AG08395 (cell line): ENCODE measurements at regions not wholly inside any gene's neighbourhood (a gene's known extent, or its start where the extent isn't known, plus 50 kb on each side); places are given as distances from the start of the nearest gene placed in this dataset.
"Not testable (repeated sequence)": the region's sequence is repeated elsewhere in the genome, so short reads cannot be mapped to it uniquely, and the experiment has no call there.

Experiments
- DNase-seq: peaks from one replicate; pipeline ENCODE4 v3.0.0; 2012; ENCODE audit warnings: mixed read lengths, low spot score

DNA sequence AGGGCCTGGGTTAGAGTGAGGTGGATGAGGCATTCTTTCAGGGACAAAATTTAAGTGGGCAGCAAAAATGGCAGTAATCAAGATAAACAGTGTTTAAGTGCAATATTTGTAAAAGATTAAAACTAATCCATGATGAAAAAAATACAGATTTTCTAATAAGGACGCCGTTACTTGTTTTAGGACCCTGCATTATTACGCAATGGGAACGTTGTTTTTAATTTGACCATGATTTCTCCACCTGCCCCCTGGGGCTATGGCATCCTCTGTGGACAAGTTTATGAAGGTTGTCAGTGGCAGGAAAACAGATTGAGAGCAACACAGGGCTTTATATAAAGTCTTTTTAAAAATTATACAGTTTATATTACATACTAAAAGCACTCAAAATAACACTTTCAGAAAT lies 380.6 kb upstream of the PHF14 start:
- no peak for DNase-seq

DNA sequence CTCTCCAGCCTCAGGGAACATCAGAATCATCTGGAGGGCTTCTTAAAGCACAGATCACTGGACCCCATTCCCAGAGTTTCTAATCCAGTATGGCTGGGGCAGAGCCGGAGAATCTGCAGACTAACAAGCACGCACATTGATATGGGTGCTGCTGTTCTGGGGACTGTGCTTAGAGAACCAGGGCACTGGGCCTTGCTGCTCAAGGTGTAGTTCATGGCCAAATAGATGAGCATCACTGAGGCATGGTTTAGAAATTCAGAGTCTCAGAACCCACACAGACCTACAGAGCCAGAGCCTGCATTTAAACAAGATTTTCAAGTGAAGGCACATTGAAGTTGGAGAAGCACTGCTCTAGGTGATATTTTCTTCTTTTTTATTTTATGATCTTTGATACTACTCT lies 376.8 kb upstream of the PHF14 start:
- DNase-seq, result no peak

DNA sequence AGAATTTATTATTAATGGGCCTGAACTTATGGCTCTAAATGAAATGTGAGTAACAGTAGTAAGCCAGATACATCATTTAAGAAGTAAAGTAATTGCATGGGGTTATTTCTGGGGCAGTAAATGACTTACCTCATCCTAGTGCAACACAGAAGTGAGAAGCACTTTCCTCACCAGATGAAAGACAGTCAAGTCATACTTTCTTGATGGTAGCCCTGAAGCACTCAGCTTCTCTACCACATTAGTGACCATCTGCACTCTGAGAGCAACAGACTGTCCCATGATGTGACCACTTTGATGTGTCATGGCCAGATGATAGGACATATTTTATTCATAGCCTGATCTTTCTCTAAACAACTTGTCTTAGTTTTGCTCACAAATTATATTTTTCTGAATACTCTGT lies 369.5 kb upstream of the PHF14 start:
- no peak for DNase-seq

DNA sequence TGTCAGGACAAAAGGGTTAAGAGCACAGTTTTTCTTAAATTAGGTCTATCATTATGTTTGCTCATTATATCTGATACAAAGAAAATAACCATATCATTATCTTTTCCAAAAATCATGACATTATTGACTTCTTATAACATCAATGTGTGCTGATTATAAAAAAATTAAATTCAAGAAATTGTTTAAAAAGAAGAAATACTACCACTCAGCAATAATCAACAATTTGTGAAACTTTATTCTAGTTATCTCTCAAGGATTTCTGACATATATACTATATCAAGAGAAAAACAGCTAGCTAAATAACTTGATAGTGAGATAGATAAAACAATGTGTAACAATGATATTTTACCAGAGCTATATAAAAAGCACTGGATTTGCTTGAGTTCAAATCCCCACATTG lies 360.7 kb upstream of the PHF14 start:
- DNase-seq, result no peak

DNA sequence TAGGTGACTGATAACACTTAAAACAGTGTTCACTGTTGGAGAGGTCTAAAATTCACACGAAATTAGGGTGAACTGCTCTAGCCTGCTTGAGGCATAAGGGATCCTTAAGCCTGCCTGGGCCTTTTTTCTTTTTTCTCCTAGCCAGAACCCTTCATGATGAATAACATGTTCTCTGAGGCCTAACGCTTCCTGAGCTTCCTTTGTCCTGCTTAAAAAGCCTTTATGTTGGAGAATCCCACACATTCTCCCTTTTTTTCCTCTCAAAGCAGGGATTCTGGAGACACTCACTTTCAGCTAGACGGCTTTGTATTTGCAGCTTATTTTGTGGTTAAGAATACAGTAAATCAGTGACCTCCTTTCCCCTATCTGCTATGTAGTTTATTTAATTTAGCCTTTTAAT lies 354.7 kb upstream of the PHF14 start:
- no peak for DNase-seq

DNA sequence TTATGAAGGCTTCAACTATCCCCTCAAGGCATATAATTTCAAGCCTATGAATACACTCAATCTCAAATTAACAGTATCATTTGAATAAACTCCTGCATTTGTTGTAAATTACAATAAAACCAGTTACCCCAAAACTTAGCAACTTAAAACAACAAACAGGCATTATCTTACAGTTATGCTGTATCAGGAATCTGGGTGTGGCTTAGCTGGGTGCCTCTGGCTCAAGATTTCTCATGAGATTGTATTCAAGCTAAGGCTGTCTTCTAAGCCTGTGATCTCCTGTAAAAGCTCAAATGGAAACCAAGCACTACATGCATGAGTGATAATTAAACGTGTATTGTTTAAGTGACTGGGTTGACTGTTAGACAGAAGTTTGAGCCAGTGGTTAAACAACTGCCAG lies 341.0 kb upstream of the PHF14 start:
- no peak for DNase-seq

DNA sequence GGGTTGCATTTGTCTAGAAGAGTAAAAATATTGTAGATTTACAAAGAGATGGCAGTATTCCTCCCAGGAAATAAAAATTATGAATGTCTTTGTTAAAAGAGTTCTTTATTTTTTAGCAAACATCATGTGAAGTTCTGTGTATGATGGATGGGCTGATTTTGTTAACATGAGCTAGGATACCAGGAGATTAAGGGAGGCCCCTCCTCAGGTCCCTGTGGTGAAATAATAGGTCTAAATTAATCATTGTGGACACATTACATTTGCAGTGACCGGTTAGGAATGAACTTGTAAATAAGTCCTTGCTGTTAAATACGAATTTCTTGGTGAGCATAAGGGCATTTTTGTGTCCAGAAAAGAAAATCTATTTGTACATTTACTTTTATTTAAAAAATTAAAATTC lies 339.4 kb upstream of the PHF14 start:
- no peak for DNase-seq

DNA sequence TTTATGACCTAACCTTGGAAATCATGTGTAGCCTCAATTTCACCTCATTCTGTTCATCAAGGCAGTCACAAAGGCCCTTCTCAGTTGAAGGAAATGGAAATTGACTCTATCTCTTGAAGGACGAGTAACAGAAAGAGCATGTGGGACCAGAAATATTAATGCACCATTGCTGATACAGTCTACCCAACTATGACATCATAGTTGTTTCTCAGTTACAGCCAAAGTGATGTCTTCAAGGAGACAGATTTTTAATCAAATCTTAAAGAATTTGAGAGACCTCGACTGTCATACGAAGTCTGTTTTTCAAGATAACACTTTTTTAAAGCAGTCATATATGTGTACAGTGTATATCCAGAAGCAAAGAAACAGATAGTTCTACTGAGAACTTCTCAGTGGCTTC lies 335.7 kb upstream of the PHF14 start:
- DNase-seq, result no peak

DNA sequence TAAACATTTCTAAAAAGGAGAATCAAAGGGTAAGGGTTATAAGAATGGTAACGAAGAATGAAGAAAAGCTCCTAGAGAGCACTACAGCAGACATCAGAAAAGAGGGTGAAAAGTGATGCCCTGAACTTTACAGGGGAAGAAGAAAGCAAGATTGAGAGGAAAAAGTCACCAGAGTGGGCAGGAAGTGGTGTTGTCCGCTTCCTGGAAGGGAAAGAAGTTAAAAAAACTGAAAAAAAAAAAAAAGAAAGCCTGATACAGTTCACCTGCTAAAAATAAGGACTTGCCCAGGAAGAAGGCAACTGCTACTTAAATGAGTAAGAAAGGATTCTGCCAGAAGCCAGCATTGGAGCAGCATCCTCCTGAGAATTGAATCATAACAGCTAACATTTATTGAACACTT lies 330.1 kb upstream of the PHF14 start:
- no peak for DNase-seq

DNA sequence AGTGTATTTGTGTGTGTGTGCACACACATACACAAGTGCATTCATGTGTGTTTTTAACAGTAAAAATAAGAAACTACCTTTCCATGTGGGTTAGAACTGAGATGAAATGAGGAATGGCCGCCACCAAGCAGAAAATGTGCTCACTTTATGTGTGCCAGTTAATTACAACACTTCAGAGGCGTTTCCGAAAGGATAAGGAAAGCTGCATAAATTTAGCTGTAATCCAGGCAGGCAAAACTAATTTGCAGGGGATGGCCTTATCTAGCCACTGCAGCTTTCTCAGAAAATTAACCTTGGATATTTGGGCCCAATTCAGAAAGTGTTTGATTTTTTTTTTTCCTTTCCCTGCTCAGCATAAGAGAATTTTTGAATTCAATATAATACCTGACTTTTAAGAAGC lies 328.8 kb upstream of the PHF14 start:
- DNase-seq, result no peak

DNA sequence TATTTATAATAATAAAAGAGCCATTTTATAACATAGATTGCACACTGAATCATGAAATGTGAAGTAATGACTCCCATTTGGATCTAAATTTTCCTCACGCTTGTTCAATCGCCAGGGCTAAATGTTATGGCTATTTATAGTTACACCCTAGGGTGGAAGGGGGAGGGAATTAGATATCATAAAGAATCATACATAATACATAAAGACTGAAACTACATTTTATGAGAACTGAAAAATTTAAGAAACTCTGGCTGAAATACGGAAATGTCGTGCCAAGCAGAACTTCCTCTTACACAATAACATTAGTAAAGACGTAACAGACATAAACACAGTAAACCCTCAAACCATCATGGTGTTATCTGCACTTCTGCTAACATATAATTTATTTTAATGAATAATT lies 327.5 kb upstream of the PHF14 start:
- no peak for DNase-seq

DNA sequence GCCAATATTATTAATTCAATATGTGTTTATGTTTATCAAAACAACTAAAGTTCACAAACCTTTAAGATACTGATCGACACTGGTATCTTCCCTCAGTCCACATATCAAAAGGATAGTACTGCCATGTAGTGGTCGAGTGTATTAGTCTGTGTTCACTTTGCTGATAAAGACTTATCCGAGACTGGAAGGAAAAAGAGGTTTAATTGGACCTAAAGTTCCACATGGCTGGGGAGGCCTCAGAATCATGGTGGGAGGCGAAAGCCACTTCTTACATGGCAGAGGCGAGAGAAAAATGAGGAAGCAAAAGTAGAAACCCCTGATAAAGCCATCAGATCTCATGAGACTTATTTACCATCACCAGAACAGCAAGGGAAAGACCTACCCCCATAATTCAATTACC lies 325.4 kb upstream of the PHF14 start:
- no peak for DNase-seq

DNA sequence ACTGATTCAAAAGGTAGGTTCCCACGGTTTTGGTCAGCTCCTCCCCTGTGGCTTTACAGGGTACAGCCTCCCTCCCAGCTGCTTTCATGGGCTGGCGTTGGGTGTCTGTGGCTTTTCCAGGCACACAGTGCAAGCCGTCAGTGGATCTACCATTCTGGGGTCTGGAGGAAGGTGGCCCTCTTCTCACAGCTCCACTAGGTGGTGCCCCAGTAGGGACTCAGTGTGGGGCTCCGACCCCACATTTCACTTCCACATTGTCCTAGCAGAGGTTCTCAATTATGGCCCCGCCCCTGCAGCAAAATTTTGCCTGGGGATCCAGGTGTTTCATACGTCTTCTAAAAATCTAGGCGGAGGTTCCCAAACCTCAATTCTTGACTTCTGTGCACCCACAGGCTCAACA lies 324.6 kb upstream of the PHF14 start:
- DNase-seq, result not testable (repeated sequence)

DNA sequence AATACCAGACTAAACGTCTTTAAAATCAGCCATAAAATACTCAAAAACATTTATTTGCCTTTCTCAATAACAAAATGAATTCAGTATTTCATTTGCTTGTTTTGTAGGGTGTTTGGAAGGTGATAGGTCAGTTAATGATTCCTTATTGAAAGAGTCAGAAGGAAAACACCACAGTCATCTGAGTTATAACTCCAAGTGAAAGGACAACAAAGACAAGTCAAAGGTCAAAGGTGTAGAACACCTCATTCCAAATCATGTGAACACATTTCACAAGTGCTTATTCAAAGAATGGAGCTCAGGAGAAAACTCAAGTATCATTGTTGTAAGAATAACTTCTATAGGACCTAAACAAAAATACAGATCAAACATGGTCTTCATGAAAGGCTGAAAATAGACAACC lies 318.6 kb upstream of the PHF14 start:
- DNase-seq, result no peak

DNA sequence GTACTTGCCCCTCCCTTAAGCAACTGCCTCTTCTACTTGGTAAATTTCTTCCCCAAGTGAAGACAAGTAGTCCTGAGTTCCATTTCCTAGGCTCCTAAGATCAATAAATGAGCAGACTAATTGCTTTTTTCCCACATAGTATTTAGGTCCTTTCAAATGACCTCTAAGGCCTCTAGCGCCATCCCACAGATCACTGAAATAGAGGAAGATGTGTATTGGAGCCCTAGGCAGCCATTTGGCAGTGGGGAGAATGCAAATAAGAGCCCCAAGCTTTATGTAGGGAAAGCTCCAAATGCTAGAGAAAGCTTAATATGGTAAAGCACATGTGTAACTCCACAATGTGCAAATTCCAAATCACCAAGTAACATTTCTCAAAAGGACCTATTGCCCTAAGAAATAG lies 316.5 kb upstream of the PHF14 start:
- no peak for DNase-seq

DNA sequence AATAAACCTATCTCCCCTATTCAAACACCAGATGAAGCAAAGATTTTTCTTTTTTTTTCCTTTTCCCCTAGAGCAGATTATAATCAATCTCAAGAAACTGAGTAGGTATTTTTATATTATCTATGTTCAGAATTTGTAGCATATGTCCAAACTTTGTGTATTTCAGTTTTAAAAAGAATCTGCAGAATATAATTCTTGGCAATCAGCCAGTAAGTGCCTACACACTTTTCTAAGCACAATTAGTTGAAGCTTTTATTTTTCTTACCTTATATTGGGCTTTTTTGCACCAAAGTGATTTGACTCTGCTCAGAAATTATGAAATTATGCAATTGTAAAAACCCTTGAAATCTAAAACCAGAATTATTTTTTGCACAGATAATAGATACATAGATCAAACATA lies 315.8 kb upstream of the PHF14 start:
- no peak for DNase-seq

DNA sequence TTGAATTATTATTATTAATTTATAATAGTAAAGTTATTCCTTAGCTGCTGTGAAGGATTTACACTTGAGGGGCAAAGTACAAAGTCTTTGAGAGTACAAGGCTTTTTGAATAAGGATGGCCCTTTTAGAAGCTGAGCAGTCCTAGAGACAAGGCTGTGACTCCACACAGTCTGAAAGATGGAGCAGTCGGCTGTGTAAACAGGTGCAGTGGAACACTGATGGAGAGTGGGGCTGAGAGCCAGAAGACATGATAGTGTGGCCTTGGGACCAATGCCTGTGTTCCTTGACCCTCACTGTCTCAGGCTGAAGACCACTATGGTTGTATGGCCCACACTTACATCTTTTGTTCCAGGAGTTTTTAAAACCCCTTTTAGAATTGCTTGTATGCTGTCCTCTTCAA lies 311.2 kb upstream of the PHF14 start:
- DNase-seq, result no peak

DNA sequence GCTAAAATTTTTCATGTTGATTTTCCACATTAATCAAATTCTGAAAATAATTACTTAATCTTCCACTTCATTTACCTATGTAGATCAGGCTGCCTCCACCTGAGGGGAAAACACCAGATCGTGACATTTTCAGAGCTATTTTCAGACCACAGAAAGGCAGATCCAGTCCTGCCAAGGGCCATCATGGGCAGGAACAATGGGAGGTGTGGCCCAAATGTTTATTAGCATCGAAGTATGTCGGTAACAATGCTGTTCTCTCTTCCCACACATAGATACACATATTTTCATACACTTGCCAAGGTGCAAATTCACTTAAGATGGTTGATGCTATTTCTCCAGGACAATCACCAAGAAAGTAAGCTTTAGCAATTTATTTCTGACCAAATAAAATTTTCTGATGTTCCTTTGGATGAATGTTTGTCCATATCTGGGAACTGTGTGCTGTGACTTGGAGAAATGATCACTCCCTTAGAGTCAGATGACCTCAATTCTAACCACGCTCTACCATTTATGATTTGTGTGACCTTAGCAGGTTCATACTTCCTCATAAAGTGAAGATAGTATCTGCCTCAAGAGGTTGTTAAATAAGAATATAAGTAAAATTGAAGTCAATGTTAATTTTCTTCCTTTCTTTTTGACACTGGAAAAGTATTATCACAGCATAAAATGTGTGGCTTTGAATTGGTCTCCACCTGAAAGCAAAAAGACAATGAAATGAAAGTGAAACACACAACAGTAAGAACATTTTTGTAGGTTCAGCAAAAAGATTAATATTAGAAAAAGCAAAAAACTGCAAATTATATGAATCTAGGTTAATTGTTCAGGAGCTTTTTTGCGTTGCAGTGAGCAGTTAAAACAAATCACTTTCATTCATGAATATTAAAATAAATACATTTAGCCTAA lies 310.4 kb upstream of the PHF14 start:
- no peak for DNase-seq

DNA sequence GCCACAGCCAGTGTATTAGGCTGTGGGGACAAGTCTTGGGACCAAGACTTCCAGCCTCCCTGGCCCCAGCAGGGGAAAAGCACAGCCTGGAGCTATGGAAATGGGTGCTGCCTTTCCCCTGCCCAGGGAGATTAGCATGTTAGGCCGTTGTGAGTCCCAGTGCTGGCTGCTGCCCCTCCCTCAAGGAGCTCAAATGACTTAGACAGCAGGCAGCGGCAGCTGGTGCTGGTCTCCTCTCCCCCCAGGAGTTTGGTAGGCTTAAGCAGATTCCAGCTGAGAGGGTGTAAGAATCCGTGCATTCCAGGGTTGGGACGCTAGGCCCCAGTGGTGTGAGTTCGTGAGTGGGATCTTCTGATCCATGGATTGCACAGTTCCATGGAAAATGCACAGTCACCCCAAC lies 301.5 kb upstream of the PHF14 start:
- no peak for DNase-seq

DNA sequence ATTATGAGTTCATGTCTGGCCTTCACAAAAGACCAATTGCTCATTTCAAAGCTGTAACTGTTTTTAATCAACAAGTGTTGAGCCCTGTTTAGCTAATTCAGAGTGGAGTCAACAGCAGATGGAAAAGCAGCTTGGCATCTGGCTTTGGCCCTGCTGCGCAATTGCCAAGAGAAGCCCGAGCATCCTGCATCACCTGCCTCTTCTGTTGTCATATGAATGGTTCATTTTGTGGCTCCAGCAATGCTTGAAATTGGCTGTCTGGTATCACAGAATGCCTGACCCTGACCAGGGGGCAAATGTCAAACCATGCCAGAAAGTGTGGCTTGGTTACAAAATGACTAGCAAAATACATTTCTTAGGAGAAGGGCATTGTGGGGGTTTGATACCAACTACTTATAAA lies 296.5 kb upstream of the PHF14 start:
- DNase-seq, result no peak

DNA sequence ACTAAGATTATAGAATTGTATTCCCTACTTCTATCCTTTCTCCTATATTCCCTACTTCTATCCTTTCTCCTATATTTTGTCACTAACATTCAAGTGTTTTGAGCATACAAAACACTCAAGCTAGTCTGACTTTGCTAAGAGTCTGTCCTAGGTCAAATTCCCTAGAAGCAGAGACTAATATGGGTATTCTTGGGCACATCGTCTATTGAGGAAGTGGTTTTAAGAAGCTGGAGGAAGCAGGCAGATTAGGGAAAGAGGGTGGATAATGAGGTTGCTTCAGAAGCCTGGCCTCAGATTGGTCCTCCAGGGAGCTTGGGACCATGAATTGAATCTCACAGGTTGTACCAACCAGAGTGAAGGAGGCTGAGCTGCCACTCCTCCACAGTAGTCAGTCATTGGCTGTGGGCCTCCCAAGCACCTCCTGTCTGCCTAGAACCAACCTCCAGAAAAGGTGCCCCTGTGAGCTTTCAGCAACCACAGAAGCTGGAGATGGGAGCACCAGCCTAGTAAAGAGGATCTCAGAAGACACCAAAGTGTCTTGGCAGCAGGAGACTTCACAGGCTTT lies 295.9 kb upstream of the PHF14 start:
- no peak for DNase-seq

DNA sequence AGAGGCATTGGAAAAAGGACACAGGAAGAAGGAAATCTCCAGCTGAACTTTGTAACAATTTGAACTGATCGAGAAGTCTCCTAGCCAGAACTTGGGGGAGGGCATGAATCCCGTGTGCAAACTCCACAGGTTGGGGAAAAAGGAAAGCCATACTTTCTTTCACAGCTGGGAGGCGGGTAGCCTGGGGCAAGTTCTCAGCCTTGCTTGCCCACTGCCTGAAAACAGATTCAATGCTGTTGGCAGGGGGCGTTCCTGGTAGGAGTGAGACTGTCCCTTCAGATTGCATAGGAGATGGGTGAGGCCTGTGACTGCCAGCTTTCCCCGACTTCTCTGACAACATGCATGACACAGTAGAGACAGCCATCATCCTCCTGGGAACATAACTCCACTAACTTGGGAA lies 289.1 kb upstream of the PHF14 start:
- no peak for DNase-seq

DNA sequence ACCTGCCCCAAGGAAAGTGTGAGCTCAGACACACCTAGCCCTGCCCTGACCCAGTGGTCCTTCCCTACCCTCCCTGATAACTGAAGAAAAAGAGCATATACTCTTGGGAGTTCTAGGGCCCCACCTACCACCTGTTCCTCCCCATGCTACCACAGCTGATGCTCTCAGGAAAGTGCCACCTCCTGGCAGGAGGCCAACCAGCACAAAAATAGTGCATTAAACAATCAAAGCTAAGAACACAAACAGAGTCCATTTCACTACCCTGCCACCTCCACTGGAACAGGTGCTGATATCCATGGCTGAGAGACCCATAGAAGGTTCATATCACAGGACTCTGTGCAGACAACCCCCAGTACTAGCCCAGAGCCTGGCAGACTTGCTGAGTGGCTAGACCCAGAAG lies 288.6 kb upstream of the PHF14 start:
- no peak for DNase-seq

DNA sequence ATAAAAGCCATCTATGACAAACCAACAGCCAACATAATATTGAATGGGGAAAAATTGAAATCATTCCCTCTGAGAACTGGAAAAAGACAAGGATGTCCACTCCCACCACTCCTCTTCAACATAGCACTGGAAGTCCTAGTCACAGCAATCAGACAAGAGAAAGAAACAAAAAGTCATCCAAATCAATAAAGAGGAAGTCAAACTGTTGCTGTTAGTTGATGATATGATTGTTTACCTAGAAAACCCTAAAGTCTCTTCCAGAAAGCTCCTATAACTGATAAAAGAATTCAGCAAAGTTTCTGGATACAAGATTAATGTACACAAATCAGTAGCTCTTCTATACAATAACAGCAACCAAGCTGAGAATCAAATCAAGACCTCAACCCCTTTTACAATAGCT lies 285.1 kb upstream of the PHF14 start:
- no peak for DNase-seq
